H1 (cell line): ENCODE measurements at regions not wholly inside any gene's neighbourhood (a gene's known extent, or its start where the extent isn't known, plus 50 kb on each side); places are given as distances from the start of the nearest gene placed in this dataset.

Experiments
- CTCF ChIA-PET: fragments of 300-600 bp; sonication (Branson Sonifier 250); formaldehyde crosslinking; loops from one replicate; lab custom pipeline; 2021; ENCODE audit not compliant: partially characterized antibody; lab: Charles Lee
- POLR2A ChIA-PET: fragments of 300-600 bp; sonication (Branson Sonifier 250); formaldehyde crosslinking; loops from one replicate; lab custom pipeline; 2021; ENCODE audit warnings: inconsistent platforms; ENCODE audit not compliant: partially characterized antibody; lab: Charles Lee
- DNase-seq, 2 experiments: peaks; one replicate each; pipeline versions ENCODE4 v3.0.0 to v3.0.0-alpha.2; 2010 to 2022; ENCODE audit warnings: low spot score in 2 of 2, low read depth in 1 of 2, mixed read lengths in 1 of 2
- FAIRE-seq: peaks from 2 replicates; lab custom pipeline; 2011; peaks lifted over from hg19 to GRCh38; lab: Jason Lieb, UNC
- H2AFZ ChIP-seq: 2 replicates; pipeline ENCODE4 v1.8.1; 2012; ENCODE audit warnings: low read length, inconsistent platforms
- H2AK5ac ChIP-seq: 2 replicates; pipeline ENCODE4 v1.6.1; 2013; ENCODE audit warnings: low read depth, low read length
- H2BK120ac ChIP-seq: replicated peaks from 2 replicates; pipeline ENCODE3; 2013; ENCODE audit warnings: low read depth, low read length, inconsistent platforms
- H2BK12ac ChIP-seq: 2 replicates; pipeline ENCODE4 v1.6.1; 2013; ENCODE audit warnings: low read depth, low read length
- H2BK15ac ChIP-seq: 2 replicates; pipeline ENCODE4 v1.6.1; 2013; ENCODE audit warnings: low read length
- H2BK20ac ChIP-seq: 2 replicates; pipeline ENCODE4 v1.6.1; 2013; ENCODE audit warnings: low read length
- H2BK5ac ChIP-seq: 2 replicates; pipeline ENCODE4 v1.6.1; 2013; ENCODE audit warnings: low read depth, low read length
- H3K14ac ChIP-seq: 2 replicates; pipeline ENCODE4 v1.6.1; 2013; ENCODE audit warnings: inconsistent platforms; ENCODE audit not compliant: insufficient read length
- H3K18ac ChIP-seq: 2 replicates; pipeline ENCODE4 v1.6.1; 2013; ENCODE audit warnings: low read length; ENCODE audit errors: extremely low read depth
- H3K23ac ChIP-seq: 2 replicates; pipeline ENCODE4 v1.6.1; 2013; ENCODE audit warnings: inconsistent platforms; ENCODE audit not compliant: insufficient read length
- H3K23me2 ChIP-seq: 2 replicates; pipeline ENCODE4 v1.6.1; 2013; ENCODE audit warnings: low read depth, low read length
- H3K27ac ChIP-seq: 2 replicates; pipeline ENCODE4 v1.6.1; 2011; ENCODE audit warnings: low read depth, low read length, inconsistent platforms
- H3K27me3 ChIP-seq, 4 experiments: replicated peaks in 1 of 4; 1 replicate in 1 of 4; 2 replicates in 3 of 4; pipeline versions ENCODE4 v1.6.1 to v1.8.1; 2011 to 2013; ENCODE audit warnings: low read length in 3 of 4, mild to moderate bottlenecking in 3 of 4, inconsistent platforms in 2 of 4, mixed read lengths in 2 of 4, moderate library complexity in 1 of 4; ENCODE audit not compliant: control insufficient read depth in 3 of 4, insufficient read depth in 3 of 4; ENCODE audit errors: extremely low read depth in 1 of 4
- H3K36me3 ChIP-seq, 4 experiments: 2 replicates each; pipeline versions ENCODE4 v1.6.1 to v1.8.1; 2011 to 2013; ENCODE audit warnings: mild to moderate bottlenecking in 4 of 4, low read length in 3 of 4, moderate library complexity in 2 of 4, control low read depth in 1 of 4, inconsistent platforms in 1 of 4; ENCODE audit not compliant: insufficient read depth in 4 of 4, control insufficient read depth in 2 of 4
- H3K4ac ChIP-seq: replicated peaks from 2 replicates; pipeline ENCODE3; 2013; ENCODE audit warnings: low read length, low read depth, mixed read lengths, inconsistent platforms; ENCODE audit not compliant: insufficient read length
- H3K4me1 ChIP-seq, 4 experiments: replicated peaks in 1 of 4; 1 replicate in 1 of 4; 2 replicates in 3 of 4; pipeline versions ENCODE4 v1.6.1 to v1.8.1; 2011 to 2013; ENCODE audit warnings: low read length in 3 of 4, inconsistent platforms in 2 of 4, mixed read lengths in 1 of 4; ENCODE audit not compliant: insufficient read depth in 4 of 4, control insufficient read depth in 3 of 4
- H3K4me2 ChIP-seq, 2 experiments: 2 replicates each; pipeline versions ENCODE4 v1.6.1 to v1.8.1; 2011 to 2013; ENCODE audit warnings: low read depth in 2 of 2, low read length in 2 of 2, control low read depth in 1 of 2, inconsistent platforms in 1 of 2, mild to moderate bottlenecking in 1 of 2; ENCODE audit not compliant: insufficient read depth in 1 of 2
- H3K4me3 ChIP-seq, 4 experiments: fragments of 200-600, 300-600 bp in 1 of 4; sonication (generic), shearing (Covaris generic), sonication (Bioruptor Twin) in 1 of 4; 2 replicates each; pipeline versions ENCODE4 v1.5.1 to v1.8.1; 2011 to 2016; ENCODE audit warnings: low read length in 4 of 4, low read depth in 3 of 4, control low read depth in 2 of 4, inconsistent platforms in 2 of 4, mild to moderate bottlenecking in 2 of 4, mixed read lengths in 1 of 4, moderate library complexity in 1 of 4; ENCODE audit not compliant: insufficient read depth in 2 of 4; ENCODE audit errors: extremely low read depth in 1 of 4
- H3K56ac ChIP-seq: replicated peaks from 2 replicates; pipeline ENCODE3; 2013; ENCODE audit warnings: low read depth, mild to moderate bottlenecking, mixed read lengths, low read length, inconsistent platforms; ENCODE audit not compliant: insufficient read length
- H3K79me1 ChIP-seq: 2 replicates; pipeline ENCODE4 v1.6.1; 2013; ENCODE audit warnings: low read depth, low read length, control low read depth
- H3K79me2 ChIP-seq, 2 experiments: 2 replicates each; pipeline versions ENCODE4 v1.6.1 to v1.8.1; 2012 to 2013; ENCODE audit warnings: low read length in 2 of 2, mild to moderate bottlenecking in 2 of 2, inconsistent platforms in 1 of 2; ENCODE audit not compliant: insufficient read depth in 2 of 2, control insufficient read depth in 1 of 2
- H3K9ac ChIP-seq, 4 experiments: replicated peaks in 1 of 4; 1 replicate in 1 of 4; 2 replicates in 3 of 4; pipeline versions ENCODE4 v1.6.1 to v1.8.1; 2011 to 2013; ENCODE audit warnings: low read depth in 3 of 4, low read length in 3 of 4, control low read depth in 2 of 4, mild to moderate bottlenecking in 2 of 4, moderate library complexity in 2 of 4, inconsistent platforms in 1 of 4; ENCODE audit errors: extremely low read depth in 1 of 4
- H3K9me3 ChIP-seq, 2 experiments: 2 replicates each; pipeline versions ENCODE4 v1.6.1 to v1.8.1; 2012 to 2013; ENCODE audit warnings: mild to moderate bottlenecking in 2 of 2, moderate library complexity in 2 of 2, control low read depth in 1 of 2, inconsistent platforms in 1 of 2, low read depth in 1 of 2, low read length in 1 of 2, mixed read lengths in 1 of 2; ENCODE audit not compliant: insufficient read depth in 2 of 2
- H4K20me1 ChIP-seq, 2 experiments: replicated peaks in 1 of 2; 2 replicates each; pipeline versions ENCODE3 to v1.8.1; 2011 to 2013; ENCODE audit warnings: inconsistent platforms in 2 of 2, low read length in 2 of 2, mild to moderate bottlenecking in 1 of 2; ENCODE audit not compliant: insufficient read depth in 2 of 2, control insufficient read depth in 1 of 2
- H4K5ac ChIP-seq: 2 replicates; pipeline ENCODE4 v1.6.1; 2013; ENCODE audit warnings: low read length, low read depth, mixed read lengths, inconsistent platforms; ENCODE audit not compliant: insufficient read length
- H4K8ac ChIP-seq: 2 replicates; pipeline ENCODE4 v1.8.0; 2013; ENCODE audit warnings: mild to moderate bottlenecking, moderate library complexity, low read length, inconsistent platforms; ENCODE audit not compliant: insufficient read depth; ENCODE audit errors: extremely low read depth
- H4K91ac ChIP-seq: replicated peaks from 2 replicates; pipeline ENCODE3; 2013; ENCODE audit warnings: low read length, mixed read lengths, inconsistent platforms; ENCODE audit not compliant: insufficient read length
- BCL11A ChIP-seq, 2 experiments: IDR thresholded peaks; one replicate each; pipeline ENCODE4 v1.6.1; 2011; ENCODE audit warnings: low read depth in 2 of 2, low read length in 2 of 2, mild to moderate bottlenecking in 2 of 2
- CREB1 ChIP-seq: IDR thresholded peaks from 2 replicates; pipeline ENCODE4 v1.6.1; 2012; ENCODE audit warnings: inconsistent platforms
- HDAC6 ChIP-seq: IDR thresholded peaks from one replicate; pipeline ENCODE4 v1.7.1; 2012; ENCODE audit warnings: low read depth, mild to moderate bottlenecking, inconsistent platforms, low read length, moderate library complexity
- JUND ChIP-seq: IDR thresholded peaks from 2 replicates; pipeline ENCODE4 v1.6.1; 2011; ENCODE audit warnings: mild to moderate bottlenecking, improper control_type of control experiment, low read length
- MAFK ChIP-seq: IDR thresholded peaks from 2 replicates; pipeline ENCODE4 v1.6.1; 2012; ENCODE audit warnings: low read depth, mild to moderate bottlenecking, improper control_type of control experiment, low read length
- POLR2A ChIP-seq, 2 experiments: IDR thresholded peaks; 1 replicate in 1 of 2; 2 replicates in 1 of 2; pipeline ENCODE4 v1.6.1; 2011; ENCODE audit warnings: low read depth in 2 of 2, low read length in 2 of 2, mild to moderate bottlenecking in 2 of 2; ENCODE audit errors: control extremely low read depth in 1 of 2
- POU5F1 ChIP-seq: IDR thresholded peaks from 2 replicates; pipeline ENCODE4 v1.6.1; 2011; ENCODE audit warnings: low read depth, mild to moderate bottlenecking, low read length, moderate library complexity
- RXRA ChIP-seq: IDR thresholded peaks from 2 replicates; pipeline ENCODE4 v1.6.1; 2011; ENCODE audit warnings: low read depth, mild to moderate bottlenecking, low read length, moderate library complexity; ENCODE audit not compliant: insufficient read depth
- YY1 ChIP-seq: IDR thresholded peaks from 2 replicates; pipeline ENCODE4 v1.6.1; 2011; ENCODE audit warnings: low read depth, mild to moderate bottlenecking, low read length
- WGBS, 2 experiments: shearing (Covaris generic) in 1 of 2; methylation state at CpG; one replicate each; pipeline versions ENCODE4 v1.1.6 to v1.1.7; 2013 to 2015; ENCODE audit warnings: low lambda C conversion rate in 2 of 2, mixed read lengths in 2 of 2, inconsistent platforms in 1 of 2, low coverage in 1 of 2, missing lambda C conversion rate in 1 of 2; ENCODE audit not compliant: insufficient replicate concordance in 2 of 2, insufficient coverage in 1 of 2, insufficient read length in 1 of 2; ENCODE audit errors: extremely low coverage in 1 of 2, missing lambda C conversion rate in 1 of 2; 5-methylcytosine and 5-hydroxymethylcytosine counted together

DNA sequence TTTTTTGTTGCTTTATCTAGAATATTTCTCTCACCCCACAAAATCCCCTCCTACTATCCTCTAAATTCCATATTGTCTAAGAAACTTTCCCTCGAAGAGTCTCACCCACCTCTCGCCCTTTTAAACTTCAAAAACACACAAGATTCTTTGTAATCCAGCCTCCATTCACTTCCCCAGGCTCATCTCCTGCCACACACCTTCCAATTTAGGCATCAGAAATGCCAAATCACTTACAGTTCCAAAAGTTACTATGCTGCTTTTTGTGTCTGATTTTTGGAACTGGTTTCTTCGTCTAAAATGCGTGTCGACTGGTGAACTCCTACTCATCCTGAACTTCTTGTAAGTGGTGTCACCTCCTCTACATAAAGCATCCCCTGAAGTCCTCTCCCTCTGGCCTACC, 482.4 kb upstream of the CAMK1G start:
- Histone ChIP-seq H3K56ac (no peak overlapping the region), H2AFZ (no peak overlapping the region), H3K14ac (no peak overlapping the region), H2BK120ac (no peak overlapping the region), H2BK20ac (no peak overlapping the region), H3K27ac (no peak overlapping the region), H2BK5ac (no peak overlapping the region), H3K27me3 (no peaks in the 10 kb centered on the region), H3K9me3 (no peaks in the 10 kb centered on the region), H3K79me1 (no peaks in the 10 kb centered on the region), H3K4me3 (no peak overlapping the region), H3K18ac (no peak overlapping the region), H3K4me1 (peaks cover 0 to 4% (median 3%) of the 10 kb centered on the region in 4 experiments; a peak in 4 of 7 replicates), H3K23me2 (no peaks in the 10 kb centered on the region), H3K36me3 (no peaks in the 10 kb centered on the region), H4K5ac (no peak overlapping the region), H4K91ac (no peak overlapping the region), H3K4ac (no peak overlapping the region), H3K4me2 (no peak overlapping the region), H4K8ac (no peak overlapping the region), H4K20me1 (no peaks in the 10 kb centered on the region), H2BK12ac (no peak overlapping the region), H2BK15ac (no peak overlapping the region), H3K23ac (no peak overlapping the region), H3K79me2 (no peaks in the 10 kb centered on the region), H3K9ac (no peak overlapping the region), H2AK5ac (no peak overlapping the region)
- TF ChIP-seq CREB1 = no peak
- TF ChIP-seq POLR2A (IDR thresholded peaks at IDR 0.05; ENCODE audit: control extremely low read depth in 1 of 2, low read depth in 2 of 2, low read length in 2 of 2) = no peak
- TF ChIP-seq MAFK = no peak
- no peak for TF ChIP-seq HDAC6
- TF ChIP-seq POU5F1 = no peak
- no peak for TF ChIP-seq RXRA
- TF ChIP-seq BCL11A (IDR thresholded peaks at IDR 0.05; ENCODE audit: low read depth in 2 of 2, low read length in 2 of 2) = no peak
- TF ChIP-seq JUND = no peak
- TF ChIP-seq YY1 = no peak
- DNase-seq (no peak), FAIRE-seq (no peak)
- POLR2A ChIA-PET = no interaction called here
- 95 to 100% methylated on average over 2 to 5 of the region's 5 CpGs for WGBS, 2 experiments
- CTCF ChIA-PET = interaction anchor here (1.5 kb wide), 1 partner anchor 21 kb away, joined by 3 read pairs; no protein-coding TSS in a partner anchor
